GM21619 (cell line): ENCODE measurements at regions not wholly inside any gene's neighbourhood (a gene's known extent, or its start where the extent isn't known, plus 50 kb on each side); places are given as distances from the start of the nearest gene placed in this dataset.
"Not testable (repeated sequence)": the region's sequence is repeated elsewhere in the genome, so short reads cannot be mapped to it uniquely, and the experiment has no call there.

Source experiments
- ATAC-seq: cut with Tn5 transposase; IDR thresholded peaks from one replicate; pipeline ENCODE4 v1.9.1; 2021; ENCODE audit not compliant: unreplicated experiment

DNA sequence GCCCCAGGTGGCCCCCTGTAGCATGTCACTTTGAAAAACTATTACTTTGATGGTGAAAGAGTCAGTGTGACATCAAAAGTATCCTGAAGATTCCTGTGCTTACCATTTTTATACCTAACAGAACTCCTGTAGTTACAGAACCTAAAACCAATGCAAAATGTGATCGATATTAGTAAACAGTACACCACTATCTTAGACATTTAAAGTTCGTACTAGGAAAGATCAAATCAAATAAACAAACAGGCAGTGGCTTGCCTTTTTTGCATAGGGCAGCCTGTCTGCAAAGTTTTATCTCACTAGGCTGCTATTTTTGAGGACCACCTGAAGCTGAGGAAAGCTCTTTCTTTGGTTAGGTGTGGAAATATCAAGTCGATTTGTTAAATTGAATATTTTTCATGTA lies 944.0 kb upstream of the CITED2 start:
- ATAC-seq: no peak

GRCh38 chr6:140317950-140318349 lies 943.5 kb upstream of the CITED2 start:
- no peak for ATAC-seq

DNA sequence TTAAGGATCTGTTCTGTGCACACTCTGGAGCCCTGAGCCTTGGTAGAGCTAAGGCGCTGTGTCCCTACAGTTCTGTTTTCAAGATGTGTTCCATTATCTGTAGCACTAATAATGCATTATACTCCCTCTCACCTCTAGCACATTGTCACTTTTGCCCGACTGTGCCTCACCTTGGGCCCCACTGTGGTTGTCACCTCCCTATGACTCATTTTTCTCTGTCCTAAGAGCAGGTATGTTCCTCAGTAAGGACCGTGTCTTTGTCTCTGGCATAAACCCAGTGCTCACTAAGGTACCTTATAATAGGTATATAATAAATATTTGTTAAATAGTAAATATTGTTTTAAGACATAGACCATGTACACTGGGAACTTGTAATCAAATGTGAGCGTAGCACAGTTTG lies 942.5 kb upstream of the CITED2 start:
- ATAC-seq: no peak

- ATAC-seq: no peak
Observed at GRCh38 chr6:140314682-140315081, 940.2 kb upstream of the CITED2 start.

DNA sequence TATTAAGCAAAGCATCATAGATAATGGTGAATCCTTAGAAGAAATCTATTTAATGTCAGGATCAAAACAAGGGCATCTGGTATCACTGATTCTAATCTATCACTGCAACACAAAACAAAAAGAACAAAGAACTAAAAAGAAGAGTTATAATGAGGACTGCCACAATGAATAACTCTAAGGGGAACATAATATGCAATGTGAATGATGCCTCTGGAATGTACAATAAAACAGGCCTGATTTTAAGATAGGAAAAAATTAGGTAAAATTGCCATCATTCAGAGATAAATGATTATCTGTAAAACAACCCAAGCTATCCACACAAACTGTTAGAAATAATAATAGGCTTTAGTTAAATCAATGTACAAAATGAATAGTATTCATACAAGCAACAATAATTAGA lies 936.7 kb upstream of the CITED2 start:
- ATAC-seq: no peak

- no peak for ATAC-seq
Observed at GRCh38 chr6:140303218-140303949, 928.9 kb upstream of the CITED2 start.

- ATAC-seq: no peak
Observed at GRCh38 chr6:140300331-140300730, 925.9 kb upstream of the CITED2 start.

DNA sequence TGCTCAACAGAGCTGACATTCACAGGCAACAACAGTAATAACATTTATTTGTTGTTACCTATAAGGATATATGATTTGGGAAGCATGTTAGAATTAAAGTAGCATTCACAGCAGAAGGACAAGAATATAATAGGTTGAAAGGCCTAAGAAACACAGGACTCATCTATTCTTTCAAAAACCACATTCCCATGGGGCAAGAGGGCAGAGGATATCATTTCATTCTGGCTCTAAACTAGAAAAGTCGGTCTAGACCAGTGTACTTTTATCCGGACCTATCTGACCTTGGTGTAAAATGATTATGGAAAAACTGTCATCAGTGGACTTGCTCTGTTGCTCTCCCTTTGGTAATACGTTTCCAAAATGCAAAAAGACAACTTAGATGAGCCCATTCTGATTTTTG lies 914.7 kb upstream of the CITED2 start:
- no peak for ATAC-seq

GRCh38 chr6:140285998-140286690 lies 911.7 kb upstream of the CITED2 start:
- no peak for ATAC-seq

- ATAC-seq: no peak
Observed at GRCh38 chr6:140285471-140285870, 911.0 kb upstream of the CITED2 start.

- no peak for ATAC-seq
Observed at GRCh38 chr6:140284871-140285270, 910.4 kb upstream of the CITED2 start.

DNA sequence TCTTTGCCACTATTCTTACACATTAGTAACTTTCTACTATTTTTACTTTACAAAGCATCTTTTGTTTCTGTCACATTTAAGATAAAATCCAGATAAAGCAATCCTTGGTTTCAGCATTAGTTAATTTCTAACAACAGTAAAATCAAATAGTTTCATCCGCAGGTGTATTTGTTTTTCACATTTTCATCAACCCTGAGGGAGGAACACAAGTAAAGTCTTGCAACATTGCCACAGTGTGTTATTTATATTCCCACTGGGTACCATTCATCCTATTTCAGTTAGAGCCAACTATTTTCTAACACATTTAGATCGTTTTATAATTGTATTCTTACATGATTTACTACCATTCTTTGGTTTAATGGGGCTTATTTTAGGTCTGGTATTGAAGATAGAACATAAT lies 908.7 kb upstream of the CITED2 start:
- no peak for ATAC-seq

- ATAC-seq: no peak
Observed at GRCh38 chr6:140281767-140282166, 907.3 kb upstream of the CITED2 start.

- ATAC-seq: no peak
Observed at GRCh38 chr6:140281236-140281635, 906.8 kb upstream of the CITED2 start.

DNA sequence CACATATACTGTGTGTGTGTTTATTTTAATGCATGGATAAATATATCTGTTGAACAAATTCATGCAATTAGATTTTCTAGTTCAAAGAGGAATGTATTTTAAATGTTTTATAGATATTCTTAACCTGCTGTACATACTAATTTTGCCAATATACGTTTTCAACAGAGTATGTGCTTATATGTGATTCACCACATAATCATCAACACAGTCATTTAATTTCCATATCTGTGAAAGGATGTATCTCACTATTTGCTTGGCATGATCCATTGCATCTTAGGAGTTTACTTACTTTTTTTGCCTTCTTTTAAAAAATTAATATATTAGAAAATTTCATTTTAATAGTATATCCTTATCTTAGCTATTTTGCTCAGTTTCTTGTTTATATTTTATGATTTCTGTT lies 902.3 kb upstream of the CITED2 start:
- ATAC-seq: no peak

DNA sequence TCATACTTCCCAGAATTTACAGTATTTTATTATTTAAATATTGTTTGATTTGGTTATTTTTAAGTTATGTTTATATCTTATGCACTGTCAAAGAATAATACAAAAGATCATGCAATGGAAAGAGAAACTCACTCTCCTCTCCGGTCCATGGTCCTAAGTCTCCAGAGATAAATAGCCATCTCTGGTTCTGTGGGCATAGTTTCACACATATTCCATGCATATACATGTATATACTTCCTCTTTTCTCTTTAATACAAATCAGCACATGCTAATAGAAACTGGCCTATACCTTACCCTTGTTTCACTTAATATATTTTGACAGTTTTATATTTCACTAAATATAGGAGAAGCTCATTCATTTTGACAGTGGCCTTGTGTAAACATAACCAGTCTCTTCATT lies 901.7 kb upstream of the CITED2 start:
- ATAC-seq: no peak

- ATAC-seq: no peak
Observed at GRCh38 chr6:140275725-140276124, 901.3 kb upstream of the CITED2 start.

DNA sequence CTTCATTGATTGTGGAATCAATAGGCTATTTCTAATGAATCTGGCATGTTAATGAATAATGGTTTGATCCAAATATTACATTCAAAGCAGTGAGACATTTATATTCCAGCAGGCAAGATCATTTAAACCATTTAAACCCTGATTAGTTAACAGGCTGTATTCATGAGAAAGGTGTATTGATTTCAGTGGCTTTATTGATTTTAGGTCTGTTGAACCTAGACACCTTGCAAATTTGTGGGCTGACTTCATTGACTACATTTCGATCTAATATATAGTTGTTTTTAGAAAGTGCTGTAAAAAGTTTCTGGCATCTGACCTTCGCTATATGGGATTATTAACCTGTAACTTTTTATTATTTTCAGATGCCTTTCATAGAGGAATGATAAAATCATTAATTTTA lies 900.1 kb upstream of the CITED2 start:
- ATAC-seq: no peak

GRCh38 chr6:140271759-140272377 lies 897.4 kb upstream of the CITED2 start:
- peak; percentile 99 for ATAC-seq

DNA sequence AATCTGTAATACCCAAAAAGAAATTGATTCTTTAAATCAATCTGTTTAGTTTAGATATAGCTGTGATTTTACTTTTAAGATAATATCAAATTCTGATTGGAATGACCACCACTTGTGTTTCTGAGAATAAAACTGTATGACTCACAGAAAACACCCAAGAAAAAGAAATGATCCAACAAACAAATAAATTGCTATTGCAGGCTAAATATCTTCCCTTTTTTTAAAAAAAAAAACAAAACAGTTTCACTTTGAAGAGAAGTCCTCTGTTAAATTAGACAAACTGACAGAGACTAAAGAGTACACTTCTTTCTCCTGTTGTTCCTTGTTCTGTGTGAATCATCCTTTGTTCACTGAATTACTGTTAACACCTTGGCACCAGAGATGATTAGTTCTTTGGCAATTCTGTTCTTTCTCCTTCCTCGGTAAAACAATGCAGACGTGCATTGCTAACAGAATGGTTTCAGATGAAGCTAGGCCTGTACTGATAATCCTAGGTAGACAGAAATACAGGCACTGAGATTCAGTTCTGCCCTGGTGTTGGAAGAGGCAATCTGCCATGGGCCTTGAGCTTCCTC lies 895.2 kb upstream of the CITED2 start:
- ATAC-seq: no peak

GRCh38 chr6:140264431-140264830 lies 890.0 kb upstream of the CITED2 start:
- no peak for ATAC-seq

GRCh38 chr6:140258302-140258701 lies 883.9 kb upstream of the CITED2 start:
- not testable (repeated sequence) for ATAC-seq
